ENCODE measurements at regions not wholly inside any gene's neighbourhood (a gene's known extent, or its start where the extent isn't known, plus 50 kb on each side); places are given as distances from the start of the nearest gene placed in this dataset.

DNA sequence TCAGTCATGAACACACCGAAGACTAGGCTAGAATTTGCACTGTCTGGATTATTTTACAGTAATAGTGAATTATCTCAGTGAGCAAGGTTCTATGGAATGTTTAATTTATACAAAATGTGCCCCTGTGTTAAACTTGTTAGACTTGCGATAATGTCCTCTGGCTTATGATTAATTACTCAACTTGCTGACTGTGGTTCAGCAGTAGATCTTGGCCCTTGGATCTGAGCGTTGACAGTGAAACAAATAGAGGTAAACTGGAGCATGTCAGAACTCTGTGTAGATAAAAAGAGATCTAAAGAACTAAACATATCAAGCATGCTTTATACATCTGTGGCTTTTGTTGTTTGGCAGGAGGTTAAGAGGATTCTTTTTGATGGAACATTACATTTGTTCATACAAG, 407.6 kb downstream of the DSEL start:
- CTCF ChIA-PET, result no interaction called here
- Mint-ChIP-seq H3K27ac (no peak overlapping the region), H3K4me3 (no peak overlapping the region), H3K27me3 (ENCODE audit: low read depth) (no peaks in the 10 kb centered on the region), H3K36me3 (no peaks in the 10 kb centered on the region), H3K9me3 (0 out of 2 replicates have a peak, but pooled peaks cover 7% of the 10 kb centered on the region), H3K4me1 (no peaks in the 10 kb centered on the region)
- TF ChIP-seq ZNF423 (CRISPR knock-in tag; IDR thresholded peaks at IDR 0.05), result no peak
- TF ChIP-seq, protein P1, sequence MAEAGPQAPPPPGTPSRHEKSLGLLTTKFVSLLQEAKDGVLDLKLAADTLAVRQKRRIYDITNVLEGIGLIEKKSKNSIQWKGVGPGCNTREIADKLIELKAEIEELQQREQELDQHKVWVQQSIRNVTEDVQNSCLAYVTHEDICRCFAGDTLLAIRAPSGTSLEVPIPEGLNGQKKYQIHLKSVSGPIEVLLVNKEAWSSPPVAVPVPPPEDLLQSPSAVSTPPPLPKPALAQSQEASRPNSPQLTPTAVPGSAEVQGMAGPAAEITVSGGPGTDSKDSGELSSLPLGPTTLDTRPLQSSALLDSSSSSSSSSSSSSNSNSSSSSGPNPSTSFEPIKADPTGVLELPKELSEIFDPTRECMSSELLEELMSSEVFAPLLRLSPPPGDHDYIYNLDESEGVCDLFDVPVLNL (CRISPR knock-in tag; IDR thresholded peaks at IDR 0.05; ENCODE audit: borderline replicate concordance, low read depth), result no peak
- no peak for TF ChIP-seq AFF4 (CRISPR knock-in tag; IDR thresholded peaks at IDR 0.05; ENCODE audit: borderline replicate concordance)
- TF ChIP-seq ZNF671 (CRISPR knock-in tag; IDR thresholded peaks at IDR 0.05), result no peak
- TF ChIP-seq, protein P2, sequence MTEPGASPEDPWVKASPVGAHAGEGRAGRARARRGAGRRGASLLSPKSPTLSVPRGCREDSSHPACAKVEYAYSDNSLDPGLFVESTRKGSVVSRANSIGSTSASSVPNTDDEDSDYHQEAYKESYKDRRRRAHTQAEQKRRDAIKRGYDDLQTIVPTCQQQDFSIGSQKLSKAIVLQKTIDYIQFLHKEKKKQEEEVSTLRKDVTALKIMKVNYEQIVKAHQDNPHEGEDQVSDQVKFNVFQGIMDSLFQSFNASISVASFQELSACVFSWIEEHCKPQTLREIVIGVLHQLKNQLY (CRISPR knock-in tag; IDR thresholded peaks at IDR 0.05), result no peak
- TF ChIP-seq ZNF317 (CRISPR knock-in tag; IDR thresholded peaks at IDR 0.05; ENCODE audit: borderline replicate concordance, low read depth), result no peak
- TF ChIP-seq USF1 (CRISPR knock-in tag; IDR thresholded peaks at IDR 0.05), result no peak
- TF ChIP-seq, protein P3, sequence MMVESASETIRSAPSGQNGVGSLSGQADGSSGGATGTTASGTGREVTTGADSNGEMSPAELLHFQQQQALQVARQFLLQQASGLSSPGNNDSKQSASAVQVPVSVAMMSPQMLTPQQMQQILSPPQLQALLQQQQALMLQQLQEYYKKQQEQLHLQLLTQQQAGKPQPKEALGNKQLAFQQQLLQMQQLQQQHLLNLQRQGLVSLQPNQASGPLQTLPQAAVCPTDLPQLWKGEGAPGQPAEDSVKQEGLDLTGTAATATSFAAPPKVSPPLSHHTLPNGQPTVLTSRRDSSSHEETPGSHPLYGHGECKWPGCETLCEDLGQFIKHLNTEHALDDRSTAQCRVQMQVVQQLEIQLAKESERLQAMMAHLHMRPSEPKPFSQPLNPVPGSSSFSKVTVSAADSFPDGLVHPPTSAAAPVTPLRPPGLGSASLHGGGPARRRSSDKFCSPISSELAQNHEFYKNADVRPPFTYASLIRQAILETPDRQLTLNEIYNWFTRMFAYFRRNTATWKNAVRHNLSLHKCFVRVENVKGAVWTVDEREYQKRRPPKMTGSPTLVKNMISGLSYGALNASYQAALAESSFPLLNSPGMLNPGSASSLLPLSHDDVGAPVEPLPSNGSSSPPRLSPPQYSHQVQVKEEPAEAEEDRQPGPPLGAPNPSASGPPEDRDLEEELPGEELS (CRISPR knock-in tag; IDR thresholded peaks at IDR 0.05), result no peak
- TF ChIP-seq ATF1 (CRISPR knock-in tag; IDR thresholded peaks at IDR 0.05), result no peak
- no peak for TF ChIP-seq SMAD3 (CRISPR knock-in tag; IDR thresholded peaks at IDR 0.05; ENCODE audit: borderline replicate concordance)
- no peak for TF ChIP-seq TCF7 (CRISPR knock-in tag; IDR thresholded peaks at IDR 0.05; ENCODE audit: low read depth)
- TF ChIP-seq CBFB (CRISPR knock-in tag; IDR thresholded peaks at IDR 0.05; ENCODE audit: low read depth), result no peak
- TF ChIP-seq SMAD4 (CRISPR knock-in tag; IDR thresholded peaks at IDR 0.05), result no peak
- TF ChIP-seq IRF1 (CRISPR knock-in tag; IDR thresholded peaks at IDR 0.05), result no peak
- no peak for TF ChIP-seq SOX15 (CRISPR knock-in tag; IDR thresholded peaks at IDR 0.05)
- TF ChIP-seq E2F5 (CRISPR knock-in tag; IDR thresholded peaks at IDR 0.05), result no peak
- TF ChIP-seq TEAD1 (CRISPR knock-in tag; IDR thresholded peaks at IDR 0.05), result no peak
- TF ChIP-seq NR3C1 (CRISPR knock-in tag; conservative IDR thresholded peaks at IDR 0.05; ENCODE audit: low read depth), result no peak
- TF ChIP-seq ZNF263 (CRISPR knock-in tag; IDR thresholded peaks at IDR 0.05; ENCODE audit: low read depth), result no peak
- TF ChIP-seq RELA (CRISPR knock-in tag; IDR thresholded peaks at IDR 0.05; ENCODE audit: borderline replicate concordance), result no peak
- ATAC-seq, result no peak
- DNase-seq (ENCODE audit: low spot score), result no peak
- POLR2A ChIA-PET, result no interaction called here
